AG09319 (cell line): ENCODE measurements at regions not wholly inside any gene's neighbourhood (a gene's known extent, or its start where the extent isn't known, plus 50 kb on each side); places are given as distances from the start of the nearest gene placed in this dataset.

Experiments used
- DNase-seq: peaks from one replicate; pipeline ENCODE4 v3.0.0-alpha.2; 2010; ENCODE audit warnings: low read depth; ENCODE audit errors: extremely low read depth
- TF ChIP-seq, protein P1 (sequence below): IDR thresholded peaks from 2 replicates; pipeline ENCODE4 v1.5.1; 2011; ENCODE audit warnings: low read depth, mild to moderate bottlenecking, inconsistent platforms, low read length, moderate library complexity

DNA sequence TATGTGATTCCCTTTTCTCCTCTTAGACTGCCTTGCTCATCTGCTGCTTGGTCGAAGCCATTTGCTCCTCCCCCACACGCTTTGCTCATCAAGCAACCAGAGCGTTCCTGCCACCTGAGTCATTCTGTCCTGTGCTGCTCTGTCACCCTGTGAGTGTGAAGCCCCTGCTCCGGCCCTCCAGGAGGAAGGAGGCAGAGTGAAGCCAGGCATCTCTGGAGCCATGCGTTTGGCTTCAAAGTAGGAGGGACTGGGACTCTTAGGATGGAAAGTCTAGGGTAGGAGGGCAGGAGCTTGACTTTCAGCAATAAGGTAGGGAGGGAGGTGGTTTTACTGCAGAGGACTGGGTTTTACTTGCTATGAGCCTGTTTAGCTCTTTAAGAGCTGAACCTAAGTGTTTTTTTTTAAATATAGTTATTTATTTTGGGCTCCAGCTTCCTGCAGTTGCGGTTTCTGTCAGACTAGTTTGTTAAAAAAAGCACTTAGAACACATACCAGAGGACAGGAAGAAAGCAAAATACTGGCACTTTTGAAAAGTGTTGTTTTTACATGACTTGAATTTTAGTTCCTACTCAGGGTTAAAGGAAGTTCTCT, 63.6 kb downstream of the SPINK2 start:
- TF ChIP-seq, protein P1, sequence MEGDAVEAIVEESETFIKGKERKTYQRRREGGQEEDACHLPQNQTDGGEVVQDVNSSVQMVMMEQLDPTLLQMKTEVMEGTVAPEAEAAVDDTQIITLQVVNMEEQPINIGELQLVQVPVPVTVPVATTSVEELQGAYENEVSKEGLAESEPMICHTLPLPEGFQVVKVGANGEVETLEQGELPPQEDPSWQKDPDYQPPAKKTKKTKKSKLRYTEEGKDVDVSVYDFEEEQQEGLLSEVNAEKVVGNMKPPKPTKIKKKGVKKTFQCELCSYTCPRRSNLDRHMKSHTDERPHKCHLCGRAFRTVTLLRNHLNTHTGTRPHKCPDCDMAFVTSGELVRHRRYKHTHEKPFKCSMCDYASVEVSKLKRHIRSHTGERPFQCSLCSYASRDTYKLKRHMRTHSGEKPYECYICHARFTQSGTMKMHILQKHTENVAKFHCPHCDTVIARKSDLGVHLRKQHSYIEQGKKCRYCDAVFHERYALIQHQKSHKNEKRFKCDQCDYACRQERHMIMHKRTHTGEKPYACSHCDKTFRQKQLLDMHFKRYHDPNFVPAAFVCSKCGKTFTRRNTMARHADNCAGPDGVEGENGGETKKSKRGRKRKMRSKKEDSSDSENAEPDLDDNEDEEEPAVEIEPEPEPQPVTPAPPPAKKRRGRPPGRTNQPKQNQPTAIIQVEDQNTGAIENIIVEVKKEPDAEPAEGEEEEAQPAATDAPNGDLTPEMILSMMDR = no peak
- DNase-seq = peak; percentile 11

DNA sequence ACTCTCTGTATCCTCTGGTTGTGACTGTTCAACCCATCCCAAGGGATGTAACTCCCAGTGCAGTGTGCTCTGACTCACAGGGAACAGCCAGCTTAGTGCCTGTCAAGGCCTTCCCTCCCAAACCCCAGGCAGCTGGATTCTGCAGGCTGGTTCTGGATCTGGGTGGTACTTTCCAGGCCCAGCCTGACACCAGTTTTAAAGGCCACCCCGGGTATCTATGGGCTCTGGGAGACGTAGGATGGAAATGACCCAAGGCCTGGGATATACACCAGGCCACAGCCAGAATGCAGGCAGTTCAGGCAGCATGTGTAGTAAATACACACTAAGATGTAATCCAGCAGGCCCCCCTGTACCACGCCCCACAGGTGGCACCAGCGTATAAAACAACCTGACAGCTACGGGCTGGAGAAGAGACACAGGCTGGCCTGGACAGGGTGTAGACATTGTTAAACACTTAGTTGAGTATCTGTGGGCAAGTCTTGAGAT, 64.2 kb downstream of the SPINK2 start:
- TF ChIP-seq, protein P1 = no peak

DNA sequence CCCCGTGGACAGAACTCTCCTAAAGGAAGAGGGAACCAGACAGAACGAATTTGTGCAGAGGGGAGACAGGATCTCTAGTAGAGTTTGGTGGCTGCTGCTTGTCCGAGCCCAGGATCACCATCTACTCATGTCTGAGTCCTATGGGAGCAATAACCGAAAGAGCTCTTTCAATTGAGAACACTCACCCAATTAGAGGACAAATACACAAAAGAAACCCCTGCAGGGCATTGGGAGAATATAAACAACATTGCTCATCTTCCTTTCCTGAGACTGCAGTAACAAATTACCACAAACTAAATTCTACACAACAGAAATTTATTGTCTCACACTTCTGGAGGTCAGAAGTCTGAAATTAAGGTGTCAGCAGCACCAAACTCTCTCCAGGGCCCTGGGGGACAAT, 65.6 kb downstream of the SPINK2 start:
- no peak for DNase-seq
- TF ChIP-seq, protein P1 = no peak

More for the DNA sequence above, 64.2 kb downstream of the SPINK2 start:
- no peak for DNase-seq

DNA sequence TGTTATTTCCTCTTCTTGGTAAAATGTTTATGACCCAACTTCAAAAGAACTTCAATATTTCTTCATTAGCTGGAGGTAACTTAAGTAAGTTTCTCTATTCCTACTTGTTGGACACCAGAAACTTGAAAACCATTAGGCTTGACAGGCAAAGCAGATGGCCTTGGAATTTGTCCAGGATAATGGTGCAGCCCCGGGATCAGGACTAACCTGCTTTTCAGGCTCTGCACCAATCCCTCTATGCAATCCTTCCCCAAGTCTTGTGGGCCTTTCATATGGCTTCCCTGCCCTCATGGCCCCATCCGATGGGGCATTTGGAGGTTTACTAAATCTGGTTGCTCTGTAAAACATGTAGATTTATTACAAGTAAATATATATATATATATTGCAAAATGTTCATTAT, 68.5 kb downstream of the SPINK2 start:
- no peak for DNase-seq
- TF ChIP-seq, protein P1 = no peak

DNA sequence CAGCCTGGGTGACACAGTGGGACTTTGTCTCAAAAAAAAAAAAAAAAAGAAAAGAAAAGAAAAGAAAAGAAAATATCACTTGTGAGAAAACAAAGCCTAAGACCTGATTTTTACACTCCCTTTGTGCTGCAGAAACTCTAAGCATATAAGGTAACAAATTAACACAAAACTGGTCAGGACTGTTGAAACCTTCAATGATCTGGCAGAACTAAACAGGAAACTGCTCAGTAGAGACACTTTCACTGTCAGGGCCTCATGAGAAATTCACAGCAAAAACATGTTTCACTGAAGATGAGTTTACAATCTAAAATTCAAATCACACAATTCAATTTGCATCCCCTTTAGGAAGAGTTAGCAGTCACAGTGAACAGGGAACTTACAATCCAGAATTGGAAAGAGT, 69.1 kb upstream of the HOPX start:
- no peak for DNase-seq
- TF ChIP-seq, protein P1 = no peak

DNA sequence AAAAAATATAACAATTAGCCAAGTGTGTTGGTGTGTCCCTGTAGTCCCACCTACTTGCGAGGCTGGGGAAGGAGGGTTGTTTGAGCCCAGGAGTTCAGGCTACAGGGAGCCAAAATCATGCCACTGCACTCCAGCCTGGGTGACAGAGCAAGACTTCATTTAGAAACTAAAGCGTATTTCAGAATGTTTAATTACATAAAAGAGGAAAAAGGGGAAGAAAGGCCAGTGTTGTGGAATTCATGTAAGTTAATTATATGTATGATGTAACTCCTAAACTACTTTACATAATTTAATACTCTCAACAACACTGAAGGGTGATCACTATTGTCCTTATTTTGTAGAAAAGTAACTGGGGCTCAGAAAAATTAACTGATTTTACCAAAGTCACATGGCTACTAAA, 67.2 kb upstream of the HOPX start:
- TF ChIP-seq, protein P1 = no peak
- DNase-seq = no peak

DNA sequence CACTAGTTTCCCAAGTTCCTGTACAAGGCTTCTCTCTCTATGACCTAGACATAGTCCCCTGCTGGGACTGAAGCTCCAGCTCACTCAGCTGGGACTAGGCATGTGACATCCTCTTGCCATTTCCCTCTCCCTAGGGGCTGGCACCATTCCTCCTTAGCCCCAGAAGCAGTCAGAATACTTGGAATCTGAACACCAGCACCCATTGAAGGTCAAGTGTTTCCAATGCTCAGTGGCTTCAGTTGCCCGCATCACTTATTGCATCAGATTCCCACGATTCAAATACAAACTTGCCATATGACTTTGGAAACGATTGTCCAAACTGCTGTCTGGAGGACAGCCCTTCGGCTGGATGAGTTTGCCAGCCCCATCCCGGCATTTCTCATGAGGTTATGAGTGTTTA, 65.5 kb upstream of the HOPX start:
- DNase-seq = no peak
- TF ChIP-seq, protein P1 = no peak
